ENCODE measurements at regions not wholly inside any gene's neighbourhood (a gene's known extent, or its start where the extent isn't known, plus 50 kb on each side); places are given as distances from the start of the nearest gene placed in this dataset.

DNA sequence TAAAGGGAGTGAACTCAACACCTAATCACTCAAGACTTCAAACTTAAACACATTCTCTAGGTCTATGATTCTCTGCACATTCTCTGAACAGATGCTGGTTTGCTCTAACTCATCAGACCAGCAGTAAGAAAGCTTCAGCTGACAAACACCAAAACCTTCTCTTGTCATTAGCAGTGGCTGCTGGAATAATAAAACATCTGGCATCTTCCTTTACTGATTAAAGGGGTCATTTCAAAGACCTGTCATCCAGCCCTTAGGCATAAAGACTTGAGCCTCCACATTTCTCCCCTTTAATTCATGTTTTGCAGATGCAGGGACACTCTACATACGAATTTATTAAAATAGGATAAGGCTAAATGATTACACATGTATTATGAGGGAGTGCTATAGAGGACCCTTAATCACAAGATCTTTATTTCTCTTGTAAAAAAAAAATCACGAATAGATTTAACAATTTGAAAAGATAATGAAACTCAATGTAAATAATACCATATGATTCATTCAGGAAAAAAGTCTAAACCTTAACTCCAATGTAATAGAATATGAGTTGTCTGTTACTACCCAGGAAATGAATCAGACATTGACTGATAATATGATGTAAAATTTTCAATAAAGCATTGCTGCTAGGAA lies 152.4 kb upstream of the GNAI1 start:
- TF ChIP-seq EZH2 (IDR thresholded peaks at IDR 0.05; ENCODE audit: insufficient read depth, poor library complexity, severe bottlenecking), result no peak
- no peak for TF ChIP-seq EZH2phosphoT487 (IDR thresholded peaks at IDR 0.05; ENCODE audit: insufficient read depth, low read depth)

Data from GM23248 (cell line).